Brain pericyte (primary cell): ENCODE measurements at regions not wholly inside any gene's neighbourhood (a gene's known extent, or its start where the extent isn't known, plus 50 kb on each side); places are given as distances from the start of the nearest gene placed in this dataset.

Source experiments
- DNase-seq: peaks from one replicate; pipeline ENCODE4 v3.0.0-alpha.2; 2012; ENCODE audit warnings: low read depth, low spot score

DNA sequence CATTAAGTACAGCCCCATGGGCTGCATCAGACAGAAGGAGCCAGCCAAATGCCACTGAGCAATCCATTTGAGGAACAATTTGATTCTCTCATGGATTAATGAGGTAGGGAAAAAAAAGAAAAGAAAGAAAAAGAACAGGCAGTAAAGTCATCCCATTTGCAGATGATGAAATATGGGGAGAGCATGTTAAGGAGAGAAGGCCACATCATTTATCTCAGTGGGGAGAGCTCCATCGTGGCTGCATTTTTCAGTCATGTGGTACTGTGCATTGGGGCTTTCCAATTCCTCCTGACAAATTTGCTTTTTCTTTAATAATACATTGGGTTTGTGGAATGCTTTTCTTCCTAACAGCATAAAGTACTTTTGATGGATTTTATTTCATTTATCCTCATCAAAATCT is 375.2 kb upstream of the TLE4 start:
- no peak for DNase-seq

DNA sequence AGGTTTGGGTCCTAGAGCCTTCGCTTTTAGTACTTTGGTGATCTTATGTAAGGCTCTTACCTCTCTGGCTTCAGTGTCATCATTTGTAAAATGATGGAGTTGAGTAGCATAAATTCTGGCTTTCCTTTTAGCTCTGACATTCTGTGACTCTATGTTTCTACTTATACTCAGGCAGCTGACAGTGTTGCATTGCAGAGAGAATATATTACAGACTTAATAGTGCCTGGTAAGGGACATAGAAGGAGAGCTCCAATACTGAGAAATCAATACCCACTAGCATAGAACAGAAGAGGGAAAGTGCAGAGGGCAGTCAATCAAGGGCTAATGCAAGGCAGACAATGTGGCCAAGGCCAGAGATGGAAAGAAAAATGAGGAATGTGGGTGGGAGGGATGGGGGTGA is 371.4 kb upstream of the TLE4 start:
- DNase-seq: no peak

DNA sequence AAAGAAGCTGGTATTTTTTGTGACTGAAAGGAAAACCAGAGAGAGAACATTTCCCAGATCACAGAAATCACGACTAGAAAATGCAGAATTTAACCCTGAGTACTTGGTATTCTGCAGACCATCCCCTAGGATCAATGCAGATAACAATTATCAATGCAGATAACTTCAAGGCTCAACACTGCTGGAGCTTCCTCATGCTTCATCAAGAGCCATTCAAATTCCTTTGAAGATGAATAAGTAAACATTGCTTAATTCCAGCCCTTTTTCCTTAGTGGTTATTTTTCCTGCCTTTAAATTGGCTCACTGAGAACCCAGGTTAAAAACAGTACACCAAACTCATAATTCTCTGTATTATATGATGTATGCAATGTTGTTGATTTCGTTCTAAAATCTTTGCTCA is 370.1 kb upstream of the TLE4 start:
- DNase-seq: no peak

DNA sequence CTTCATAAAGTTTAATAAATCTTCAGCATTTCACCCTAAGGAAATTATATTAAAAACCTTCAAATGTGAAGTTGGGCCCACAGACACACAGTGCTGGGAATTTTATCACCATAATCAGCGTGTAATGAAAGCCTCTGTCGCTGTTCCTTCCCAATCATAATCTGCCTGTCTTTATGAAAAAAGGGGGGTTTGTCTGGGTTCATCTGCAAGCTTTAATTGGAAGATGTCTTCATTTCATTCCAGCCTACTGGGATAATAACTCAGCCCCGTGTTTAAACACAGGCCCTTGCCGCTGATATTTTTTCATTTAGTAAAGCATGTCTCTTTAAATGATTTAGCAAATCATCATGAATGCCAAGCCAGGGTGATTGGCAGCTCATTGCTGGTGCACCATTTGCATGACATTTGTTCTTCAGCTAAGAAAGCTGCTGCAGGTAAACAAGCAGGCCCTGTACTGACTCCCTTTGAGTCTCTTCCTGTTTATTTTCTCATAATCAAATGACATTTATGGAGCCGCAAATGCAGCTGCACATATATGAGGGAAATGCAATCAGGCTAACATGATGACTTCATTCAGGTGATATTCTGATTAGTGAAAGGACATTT is 362.9 kb upstream of the TLE4 start:
- DNase-seq: no peak

DNA sequence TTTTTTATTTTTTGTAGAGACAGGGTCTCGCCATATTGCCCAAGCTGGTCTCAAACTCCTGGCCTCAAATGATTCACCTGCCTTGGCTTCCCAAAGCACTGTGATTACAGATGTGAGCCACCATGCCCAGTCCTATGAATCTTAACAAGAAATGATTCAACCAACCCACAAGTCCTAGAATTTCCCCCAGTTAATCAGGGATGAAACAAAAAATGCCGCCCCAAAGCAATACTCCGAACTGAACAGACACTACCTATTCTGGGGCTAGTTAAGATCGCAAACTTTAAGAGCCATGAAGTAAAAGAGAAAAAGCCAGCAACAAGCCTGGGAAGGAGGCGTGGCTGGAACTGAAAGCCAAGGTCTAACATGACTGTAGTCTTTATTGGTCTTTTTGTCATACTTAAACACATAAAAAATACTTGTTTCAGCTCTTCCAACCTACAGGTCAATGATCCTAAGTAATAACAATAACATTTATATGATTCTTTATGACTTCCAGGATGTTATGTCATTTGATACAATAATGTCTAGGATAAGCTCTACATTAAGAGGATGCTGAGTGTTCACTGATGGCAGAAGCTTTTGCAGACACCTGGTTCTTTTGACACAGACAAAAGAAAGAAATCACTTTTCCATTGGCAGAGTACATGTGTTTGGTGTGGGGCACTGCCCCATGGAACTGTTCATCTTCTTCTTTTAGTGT is 361.1 kb upstream of the TLE4 start:
- DNase-seq: no peak

DNA sequence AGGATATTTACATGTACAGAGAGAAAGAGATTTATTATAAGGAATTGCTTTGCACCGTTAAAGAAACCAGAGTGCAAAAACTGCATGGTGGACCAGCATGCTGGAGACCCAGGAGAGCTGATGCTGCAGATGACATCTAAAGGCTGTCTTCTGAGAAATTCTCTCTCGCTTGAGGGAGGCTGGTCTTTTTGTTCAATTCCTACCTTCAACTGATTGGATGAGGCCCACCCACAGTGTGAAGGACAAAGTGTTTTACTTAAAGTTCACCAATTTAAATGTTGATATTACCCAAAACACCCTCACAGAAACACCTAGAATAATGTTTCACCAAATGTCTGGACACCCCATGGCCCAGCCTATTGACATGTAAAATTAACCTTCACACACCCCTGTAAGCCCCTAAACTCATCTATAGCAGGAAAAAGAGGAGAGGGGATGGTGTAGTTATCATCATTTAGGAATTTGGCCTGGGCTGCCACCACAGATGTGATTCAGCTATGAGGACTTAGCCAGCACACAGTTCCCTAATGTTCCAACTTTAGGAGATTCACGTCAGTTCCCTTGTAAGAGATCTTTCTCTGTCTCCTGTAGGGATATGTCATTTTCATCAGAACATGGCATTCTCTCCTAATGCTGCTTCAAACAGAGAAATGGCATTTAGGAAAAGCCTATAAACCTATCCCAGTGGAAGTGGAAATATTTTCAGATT is 358.2 kb upstream of the TLE4 start:
- no peak for DNase-seq

DNA sequence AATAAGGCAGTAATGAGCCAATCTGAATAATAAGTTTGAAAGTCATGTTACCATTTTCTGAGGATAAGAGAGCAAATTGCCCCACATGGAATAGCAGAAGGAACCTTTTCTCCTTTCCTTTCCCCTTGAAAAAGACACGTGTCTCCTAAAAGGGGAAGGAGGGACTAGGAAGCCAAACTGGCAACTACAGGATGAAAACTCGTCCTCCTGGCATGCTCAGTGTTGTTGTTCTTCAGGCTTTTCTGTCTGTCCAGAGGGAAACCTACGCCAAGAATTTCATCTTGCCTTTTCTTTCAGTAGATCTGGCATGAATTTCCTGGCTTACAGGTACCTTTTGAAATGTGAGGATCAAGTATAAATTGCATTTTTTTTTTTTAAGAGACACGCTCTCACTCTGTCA is 355.9 kb upstream of the TLE4 start:
- no peak for DNase-seq

DNA sequence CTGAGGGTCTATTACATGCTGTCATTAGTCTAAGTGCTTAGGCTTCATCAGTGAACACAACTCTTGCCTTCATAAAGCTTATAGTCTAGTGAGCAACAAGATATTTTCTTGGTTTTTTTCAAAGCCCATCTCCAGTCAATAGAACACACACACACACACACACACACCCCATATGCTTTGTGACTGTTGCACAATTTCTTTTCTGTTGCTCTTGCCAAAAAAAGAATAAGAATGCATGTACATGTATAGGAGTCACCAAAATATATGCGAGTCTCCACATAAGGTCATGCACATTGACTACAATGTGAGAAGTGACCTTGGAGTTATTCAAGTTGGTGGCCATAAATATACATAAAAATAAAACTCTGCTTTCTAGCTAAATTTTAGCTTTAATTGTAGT is 351.5 kb upstream of the TLE4 start:
- no peak for DNase-seq

DNA sequence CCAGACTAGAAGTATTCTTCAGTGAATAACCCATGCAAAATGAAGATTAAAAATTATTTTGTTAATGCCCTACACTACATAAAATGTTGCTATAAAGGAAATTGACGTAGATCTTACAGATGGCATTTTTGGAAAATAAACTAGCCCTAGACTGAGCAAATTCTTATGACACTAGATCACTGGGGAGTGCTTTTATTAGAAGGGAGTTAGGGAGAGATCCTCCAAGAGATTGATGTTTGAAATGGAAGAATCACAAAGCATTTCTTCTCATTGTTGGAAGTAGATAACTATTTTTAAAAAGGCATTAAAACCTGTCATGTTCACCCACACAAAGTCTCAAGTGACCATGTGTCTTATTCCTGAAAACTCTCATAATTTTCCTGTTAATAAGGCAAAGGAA is 351.1 kb upstream of the TLE4 start:
- DNase-seq: no peak

DNA sequence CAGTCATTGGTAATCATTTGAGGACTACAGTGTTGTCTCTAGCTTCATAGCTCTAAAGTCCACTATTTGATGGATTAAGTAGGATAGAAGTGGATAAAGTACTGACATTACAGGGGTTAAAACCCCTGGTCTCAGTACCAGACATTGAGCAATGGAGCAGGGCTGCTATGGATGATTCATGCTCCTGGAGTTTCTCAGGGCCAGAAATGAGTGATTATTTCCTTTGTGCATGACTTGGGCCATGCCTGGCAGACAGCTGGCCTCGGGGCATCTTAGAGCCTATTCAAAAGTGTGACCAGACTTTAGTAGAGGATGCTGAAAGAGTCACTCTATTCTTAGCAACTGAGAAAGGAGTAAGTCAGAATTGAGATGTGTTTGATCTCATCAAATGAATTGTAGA is 350.7 kb upstream of the TLE4 start:
- no peak for DNase-seq

DNA sequence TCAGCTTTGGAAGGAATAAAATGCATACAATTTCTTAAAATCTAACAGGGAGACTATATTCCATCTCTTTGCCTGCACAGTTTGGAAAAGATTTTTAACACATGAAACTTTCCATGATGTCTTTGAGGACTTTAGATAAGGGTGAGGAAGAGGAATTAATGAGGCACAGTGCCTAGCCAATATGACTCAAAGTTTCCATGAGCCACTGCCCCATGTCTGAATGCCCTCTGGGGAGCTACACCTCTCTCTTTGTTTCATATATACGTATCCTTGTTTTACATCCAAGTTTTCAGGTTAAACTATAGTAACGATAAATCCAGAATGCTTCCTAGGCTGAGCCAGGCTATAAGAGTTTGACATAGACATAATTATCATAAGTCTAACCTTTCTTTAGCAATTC is 349.3 kb upstream of the TLE4 start:
- DNase-seq: no peak

DNA sequence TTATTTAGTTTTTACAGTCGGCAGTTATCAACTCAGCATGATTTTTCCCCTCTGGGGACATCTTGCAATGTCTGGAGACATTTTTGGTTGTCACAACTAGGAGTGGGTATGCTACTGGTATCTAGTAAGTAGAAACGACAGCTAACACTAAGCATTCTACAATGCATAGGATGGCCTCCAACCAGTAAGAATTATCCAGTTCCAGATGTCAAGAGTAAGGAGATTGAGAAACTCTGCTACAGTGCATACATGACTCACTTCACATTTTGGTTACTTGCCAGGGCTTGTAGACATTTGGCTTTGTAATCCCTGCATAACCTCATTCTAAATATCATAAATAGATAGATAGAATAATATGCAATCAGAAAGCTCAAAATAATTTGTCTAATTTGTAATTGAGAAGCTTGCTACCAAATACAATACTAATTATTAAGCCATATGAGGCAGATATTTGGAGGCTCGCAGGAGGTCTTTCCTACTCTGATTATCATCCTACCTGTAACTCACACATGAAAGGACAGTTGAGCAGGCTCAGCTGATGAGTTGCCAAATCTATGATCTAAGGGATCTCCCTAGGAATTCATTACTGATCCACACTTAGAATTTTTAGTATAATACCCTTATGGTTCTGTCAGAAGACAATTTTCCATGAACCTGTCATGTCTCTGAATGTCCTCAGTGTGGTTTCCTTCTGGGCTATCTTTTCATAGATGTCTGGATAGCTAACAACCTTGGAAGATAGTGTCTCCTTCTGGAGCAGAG is 346.9 kb upstream of the TLE4 start:
- peak; percentile 43 for DNase-seq

DNA sequence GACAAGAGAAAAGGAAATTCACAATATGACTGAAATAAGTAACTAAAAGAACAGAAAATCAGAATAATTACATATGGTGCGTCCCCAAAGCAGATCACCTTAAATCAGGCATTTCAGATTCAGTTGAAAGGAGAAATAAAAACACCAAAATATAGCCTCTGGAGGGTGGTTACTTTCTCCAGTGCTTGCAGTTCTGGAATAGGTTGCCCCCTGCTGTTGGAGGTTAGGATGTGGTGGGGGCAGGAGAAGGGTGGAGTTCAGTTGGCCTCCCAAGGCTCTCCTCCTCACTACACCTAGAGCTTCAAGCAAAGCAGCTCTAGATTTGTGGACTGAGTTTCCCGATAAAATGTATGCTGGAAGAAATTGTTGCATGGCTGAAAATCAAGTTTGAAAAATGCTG is 338.2 kb upstream of the TLE4 start:
- no peak for DNase-seq

DNA sequence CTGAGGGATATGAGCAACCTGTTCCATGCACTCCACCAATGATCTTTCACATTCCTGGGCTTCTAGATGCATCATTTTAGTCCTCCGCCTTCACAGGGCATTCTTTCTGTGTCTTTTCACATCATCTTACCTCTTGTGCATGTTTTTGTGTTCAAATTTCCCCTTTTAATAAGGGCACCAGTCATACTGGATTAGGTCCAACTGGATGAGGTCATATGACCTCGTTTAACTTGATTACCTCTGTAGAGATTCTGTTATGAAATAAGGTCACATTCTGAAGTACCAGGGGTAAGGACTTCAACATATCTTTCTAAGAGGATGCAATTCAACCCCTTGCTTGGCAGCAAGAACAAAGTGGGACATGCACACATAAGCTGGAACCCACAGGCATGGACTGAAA is 335.3 kb upstream of the TLE4 start:
- DNase-seq: no peak

DNA sequence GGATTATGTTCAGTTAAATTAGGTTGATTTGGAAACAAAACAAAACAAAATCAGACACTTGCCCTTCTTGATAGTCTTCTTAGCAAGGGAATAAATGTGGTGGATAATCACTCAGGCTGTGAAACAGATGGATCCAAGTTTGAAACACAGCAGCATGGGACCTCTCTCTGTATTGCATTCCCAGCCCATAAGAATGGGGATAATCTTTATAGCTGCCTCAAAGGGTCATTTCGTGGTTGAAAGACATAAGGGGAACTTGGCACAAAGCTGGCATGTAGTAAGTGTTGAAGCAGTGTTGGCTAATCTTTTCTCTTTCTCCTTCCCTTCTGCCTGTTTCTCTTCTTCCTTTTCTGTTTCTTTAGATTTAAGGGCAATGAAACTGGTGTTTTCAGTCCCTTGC is 333.9 kb upstream of the TLE4 start:
- DNase-seq: no peak

DNA sequence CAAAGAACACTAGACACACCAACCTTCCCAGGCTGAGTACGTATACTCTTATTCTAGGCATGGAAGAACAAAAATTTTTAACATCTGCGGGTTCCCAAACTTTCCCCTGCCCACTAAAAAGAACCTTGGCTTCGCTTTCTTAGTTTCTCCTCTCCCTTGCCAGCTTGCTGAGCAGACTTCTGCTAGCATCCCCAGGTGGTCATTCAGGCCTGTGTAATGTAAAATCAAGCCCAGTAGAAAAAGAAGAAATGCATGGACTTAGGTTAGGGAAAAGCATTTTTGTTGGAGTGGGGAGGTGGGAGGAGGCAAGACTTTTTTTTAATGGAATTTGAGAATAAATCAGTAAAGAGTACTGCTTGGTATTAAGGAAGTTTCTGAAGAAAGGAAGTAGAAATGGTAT is 331.0 kb upstream of the TLE4 start:
- DNase-seq: no peak

DNA sequence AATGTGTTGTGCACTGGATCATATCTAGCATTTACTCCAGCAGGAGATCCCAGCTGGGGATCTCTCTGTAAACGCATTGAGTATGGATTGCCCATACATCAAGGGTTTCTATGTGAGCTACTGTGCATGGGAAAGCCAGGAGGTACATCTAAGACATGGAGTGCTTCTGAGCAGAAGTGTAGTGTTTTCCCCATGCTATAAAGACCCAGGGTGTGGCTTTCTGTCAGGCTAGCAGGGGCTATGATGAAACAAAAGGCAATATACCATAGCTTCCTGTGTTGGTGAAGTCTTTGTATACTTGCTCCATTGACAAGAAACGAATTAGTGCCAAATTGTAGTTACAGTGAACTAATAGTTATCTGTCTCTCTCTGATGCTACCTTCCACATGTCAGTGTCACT is 329.3 kb upstream of the TLE4 start:
- no peak for DNase-seq

DNA sequence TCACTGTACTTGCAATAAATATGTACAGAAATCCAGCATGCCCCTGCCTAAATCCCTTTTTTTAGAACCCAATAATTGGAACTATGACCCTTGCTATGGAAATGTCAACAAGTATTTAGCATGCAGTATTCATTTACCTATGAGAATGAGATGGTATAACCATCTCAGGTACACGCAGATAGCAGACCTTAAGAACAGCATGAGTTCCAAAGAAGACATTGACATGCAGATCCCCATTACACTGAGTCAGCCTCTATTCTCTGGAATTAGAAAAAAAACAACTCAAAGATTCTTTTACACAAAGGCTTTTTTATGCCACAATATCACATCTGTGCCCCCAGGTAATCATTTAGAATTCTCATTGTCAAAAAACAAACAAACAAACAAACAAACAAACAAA is 325.6 kb upstream of the TLE4 start:
- DNase-seq: no peak

DNA sequence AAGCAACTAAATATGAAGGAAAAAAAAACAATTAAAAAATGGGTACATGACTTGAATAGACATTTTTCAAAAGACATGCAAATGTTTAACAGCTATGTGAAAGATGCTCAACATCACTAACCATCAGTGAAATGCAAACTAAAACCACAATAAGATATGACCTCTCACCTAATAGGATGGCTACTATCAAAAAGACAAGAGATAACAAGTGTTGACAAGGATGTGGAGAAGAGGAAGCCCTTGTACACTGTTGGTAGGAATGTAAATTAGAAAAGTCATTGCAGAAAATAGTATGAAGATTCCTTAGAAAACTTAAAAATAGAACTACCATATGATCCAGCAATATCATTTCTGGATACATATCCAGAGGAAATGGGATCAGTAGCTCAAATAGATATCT is 324.7 kb upstream of the TLE4 start:
- no peak for DNase-seq

DNA sequence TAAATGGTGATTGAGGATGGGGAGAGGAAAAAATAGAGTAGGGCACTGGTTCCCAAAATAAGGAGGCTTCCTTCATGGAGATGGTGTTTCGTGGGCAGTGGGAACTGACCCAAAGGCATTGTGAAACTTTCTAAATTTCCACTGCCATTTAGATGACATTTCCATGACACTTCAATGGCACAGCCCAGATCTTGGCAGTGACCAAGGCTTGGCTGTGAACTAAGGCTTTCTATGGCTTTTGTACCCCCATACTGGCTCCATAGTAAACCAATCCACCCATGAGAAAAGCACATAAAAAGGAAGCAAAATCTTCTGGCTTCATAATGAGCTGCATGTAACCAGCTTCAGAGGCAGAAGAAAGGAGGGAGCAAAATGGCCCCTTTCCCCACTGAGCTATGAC is 321.0 kb upstream of the TLE4 start:
- no peak for DNase-seq

DNA sequence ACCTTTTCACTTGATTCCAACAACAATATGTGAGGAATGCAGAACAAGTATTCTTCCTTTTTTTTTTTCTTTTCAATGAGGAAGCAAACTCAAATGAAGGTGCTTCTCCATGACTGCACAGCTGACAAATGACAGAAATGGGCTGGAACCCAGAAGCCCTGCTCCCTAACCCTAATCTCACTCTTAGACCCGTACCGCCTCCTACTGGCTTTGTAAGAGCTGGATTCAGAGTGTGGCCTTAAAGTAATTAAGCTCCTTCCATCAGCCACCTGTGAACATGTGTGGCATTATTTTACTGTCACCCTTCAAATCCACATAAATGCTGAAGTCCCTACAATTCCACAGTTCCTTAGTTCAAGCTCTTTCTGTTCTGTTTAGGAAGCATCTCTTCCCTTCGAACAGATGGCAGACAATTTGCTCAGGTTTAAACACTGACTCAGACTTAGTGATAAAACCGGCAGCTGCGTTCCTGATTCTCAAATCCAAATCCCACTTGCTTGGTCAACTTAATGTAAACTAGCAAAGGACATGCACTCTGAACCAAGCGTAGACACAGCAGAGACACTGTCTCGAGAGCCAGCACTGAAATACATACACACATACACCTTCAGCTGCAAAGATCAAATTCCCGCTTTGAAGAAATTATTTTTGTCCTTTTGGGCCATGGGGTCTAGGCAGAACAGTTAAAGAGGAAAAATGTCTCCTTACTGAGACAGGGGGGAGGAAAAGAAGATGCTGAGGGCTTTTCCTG is 316.7 kb upstream of the TLE4 start:
- no peak for DNase-seq
